Breast epithelium (tissue), 4 donors: ENCODE measurements at regions not wholly inside any gene's neighbourhood (a gene's known extent, or its start where the extent isn't known, plus 50 kb on each side); places are given as distances from the start of the nearest gene placed in this dataset.

ENCODE experiments used
- DNase-seq, 2 donors: peaks; one replicate each; pipeline ENCODE4 v3.0.0-alpha.2; 2019; ENCODE audit warnings: low spot score in 2 of 2
- H3K27ac ChIP-seq, 2 donors: fragments of 200-600 bp; sonication (generic) in 1 of 2; one replicate each; pipeline ENCODE4 v1.5.1; 2016 to 2019; ENCODE audit warnings: mild to moderate bottlenecking in 1 of 2
- H3K27me3 ChIP-seq, 2 donors: fragments of 200-600 bp; sonication (generic) in 1 of 2; one replicate each; pipeline versions ENCODE4 v1.5.1 to v1.6.0; 2017 to 2019; ENCODE audit warnings: control low read depth in 1 of 2, mild to moderate bottlenecking in 1 of 2
- H3K36me3 ChIP-seq: fragments of 200-600 bp; one replicate; pipeline ENCODE4 v1.5.1; 2019
- H3K4me1 ChIP-seq, 2 donors: fragments of 200-600 bp; sonication (generic); one replicate each; pipeline ENCODE4 v1.5.1; 2016 to 2019; ENCODE audit warnings: control low read depth in 1 of 2
- H3K4me3 ChIP-seq, 3 donors: fragments of 200-600 bp; sonication (generic); 1 replicate in 2 of 3; 2 replicates in 1 of 3; pipeline ENCODE4 v1.5.1; 2016 to 2019; ENCODE audit warnings: mild to moderate bottlenecking in 3 of 3, moderate library complexity in 2 of 3
- H3K9me3 ChIP-seq, 2 donors: fragments of 200-600 bp; sonication (generic) in 1 of 2; one replicate each; pipeline ENCODE4 v1.5.1; 2016 to 2019; ENCODE audit warnings: control low read depth in 1 of 2
- CTCF ChIP-seq, 3 donors: fragments of 450-650 bp; IDR thresholded peaks; one replicate each; pipeline ENCODE4 v1.5.1; 2016 to 2017; ENCODE audit warnings: antibody characterized with exemption in 3 of 3, mild to moderate bottlenecking in 3 of 3, moderate library complexity in 3 of 3
- POLR2A ChIP-seq: fragments of 450-650 bp; IDR thresholded peaks from one replicate; pipeline ENCODE4 v1.6.1; 2016; ENCODE audit warnings: antibody characterized with exemption, mild to moderate bottlenecking, moderate library complexity
- POLR2AphosphoS5 ChIP-seq, 3 donors: sonication (generic); formaldehyde crosslinking; IDR thresholded peaks; one replicate each; pipeline ENCODE4 v1.6.1; 2017; ENCODE audit warnings: antibody characterized with exemption in 3 of 3
- intact Hi-C: fragments of 100-400 bp; cut with DNase I; formaldehyde crosslinking; loops from one replicate; pipeline ENCODE4 v1.15.1; 2023; ENCODE audit warnings: low total_unique reads

DNA sequence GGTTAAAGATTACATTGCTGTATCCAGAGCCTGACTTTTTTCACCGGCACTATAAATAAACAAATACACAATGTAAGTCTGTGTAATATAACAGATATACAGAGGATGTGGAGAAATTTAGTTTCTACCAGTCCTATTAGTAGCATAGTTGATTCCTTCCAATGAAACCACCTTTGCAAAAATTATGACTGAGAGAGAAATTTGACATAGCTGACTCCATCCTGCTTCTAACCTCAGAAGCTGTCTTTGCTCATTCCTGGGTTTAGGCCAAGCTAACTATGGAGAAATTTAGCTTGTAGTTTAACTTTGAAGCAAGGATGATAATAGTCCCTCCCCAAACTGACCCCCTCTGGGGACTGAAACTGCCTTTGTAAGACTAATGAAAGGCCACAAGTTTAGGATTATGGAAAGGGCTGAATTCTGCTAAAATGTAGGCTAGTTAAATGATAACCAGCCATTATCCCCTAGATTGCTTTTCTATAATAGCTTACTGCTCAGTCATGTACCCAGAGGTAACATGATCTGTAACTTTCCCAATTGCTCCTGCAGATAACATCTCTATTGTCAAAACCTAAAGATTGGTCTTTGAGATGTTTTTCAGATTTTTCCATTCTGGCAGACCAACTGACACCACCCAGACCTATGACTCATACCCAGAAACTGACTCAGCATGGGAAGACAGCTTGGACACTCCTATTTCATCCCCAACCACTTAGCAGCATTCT lies 172.8 kb upstream of the ARG1 start:
- no peaks in the 10 kb centered on the region for H3K27me3 ChIP-seq
- intact Hi-C loops, result no loop called here
- no peaks in the 10 kb centered on the region for H3K4me1 ChIP-seq
- TF ChIP-seq CTCF (IDR thresholded peaks at IDR 0.05), result no peak
- no peak for TF ChIP-seq POLR2A
- TF ChIP-seq POLR2AphosphoS5 (IDR thresholded peaks at IDR 0.05), result no peak
- no peak overlapping the region for H3K27ac ChIP-seq
- peaks cover 0 to 8% of the 10 kb centered on the region in 2 donors for H3K9me3 ChIP-seq
- H3K4me3 ChIP-seq, result no peak overlapping the region
- no peaks in the 10 kb centered on the region for H3K36me3 ChIP-seq
- no peak for DNase-seq

DNA sequence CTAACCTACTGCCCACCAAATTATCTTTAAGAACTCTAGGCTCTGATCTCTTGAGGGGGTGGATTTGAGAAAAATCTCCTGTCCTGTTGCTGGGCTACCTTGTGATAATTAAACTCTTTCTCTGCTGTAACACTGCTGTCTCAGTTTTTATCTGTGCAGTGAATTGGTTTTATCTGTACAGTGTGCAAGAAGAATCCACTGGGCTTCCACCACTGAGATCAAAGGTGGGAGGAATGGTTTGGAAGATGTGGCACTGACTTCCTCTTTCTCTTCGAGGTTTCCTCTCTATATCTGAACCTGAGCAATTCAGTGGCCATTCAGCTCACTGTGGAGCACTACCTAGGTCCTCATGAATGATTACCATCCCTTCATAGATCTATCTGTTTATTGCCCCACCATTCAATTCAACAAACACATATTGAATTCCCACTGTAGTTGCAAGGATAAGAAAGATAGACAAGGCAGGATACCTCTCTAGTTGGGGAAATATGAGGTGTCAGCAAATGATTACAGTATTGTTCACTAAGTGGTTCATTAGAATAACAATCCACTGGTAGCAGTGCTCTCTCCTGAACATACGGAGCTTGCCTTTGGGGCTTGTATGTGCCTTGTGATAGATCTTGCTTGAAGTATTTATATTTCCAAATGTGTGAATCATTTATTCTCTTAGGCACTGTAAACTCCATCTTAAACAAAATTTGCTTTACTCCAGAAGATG lies 172.1 kb upstream of the ARG1 start:
- intact Hi-C loops, result no loop called here
- no peak for DNase-seq
- peaks cover 0 to 8% of the 10 kb centered on the region in 2 donors for H3K9me3 ChIP-seq

DNA sequence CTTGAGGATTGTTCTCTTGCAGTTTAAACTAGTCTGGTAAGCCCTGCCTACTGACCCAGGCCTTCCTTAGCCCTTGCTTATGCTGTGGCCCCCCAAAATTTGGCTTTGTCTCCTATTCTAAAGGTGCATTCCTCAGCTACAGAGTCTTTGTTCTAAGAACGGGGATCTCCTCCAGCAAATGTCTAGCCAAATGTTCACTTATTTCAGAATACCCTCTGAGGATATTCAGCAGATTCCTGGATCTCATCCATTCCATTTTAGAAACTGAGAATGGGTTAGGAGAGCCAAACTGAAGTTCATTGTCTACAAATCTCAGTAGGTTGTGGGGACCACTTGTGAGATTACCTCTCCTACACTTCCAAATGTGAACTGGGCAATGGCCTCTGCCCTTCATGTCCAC lies 164.2 kb upstream of the ARG1 start:
- intact Hi-C loops, result no loop called here
- Histone ChIP-seq H3K36me3 (no peaks in the 10 kb centered on the region), H3K27me3 (no peaks in the 10 kb centered on the region), H3K4me1 (no peaks in the 10 kb centered on the region), H3K9me3 (no peaks in the 10 kb centered on the region), H3K27ac (no peak overlapping the region), H3K4me3 (no peak overlapping the region)
- no peak for DNase-seq
- TF ChIP-seq CTCF (IDR thresholded peaks at IDR 0.05), result no peak
- TF ChIP-seq POLR2AphosphoS5 (IDR thresholded peaks at IDR 0.05), result no peak
- no peak for TF ChIP-seq POLR2A

More for the DNA sequence above, 172.1 kb upstream of the ARG1 start:
- Histone ChIP-seq H3K27ac (no peak overlapping the region), H3K36me3 (no peaks in the 10 kb centered on the region), H3K4me1 (no peaks in the 10 kb centered on the region), H3K4me3 (no peak overlapping the region), H3K27me3 (no peaks in the 10 kb centered on the region)
- TF ChIP-seq CTCF (IDR thresholded peaks at IDR 0.05), result no peak
- TF ChIP-seq POLR2AphosphoS5 (IDR thresholded peaks at IDR 0.05), result no peak
- TF ChIP-seq POLR2A, result no peak

GRCh38 chr6:131410785-131411184 lies 162.2 kb upstream of the ARG1 start:
- intact Hi-C loops, result no loop called here
- H3K9me3 ChIP-seq, result no peaks in the 10 kb centered on the region
- no peaks in the 10 kb centered on the region for H3K36me3 ChIP-seq
- TF ChIP-seq POLR2A (no peak), CTCF (IDR thresholded peaks at IDR 0.05) (no peak), POLR2AphosphoS5 (IDR thresholded peaks at IDR 0.05) (no peak)
- no peak overlapping the region for H3K27ac ChIP-seq
- H3K27me3 ChIP-seq, result no peaks in the 10 kb centered on the region
- H3K4me3 ChIP-seq, result no peak overlapping the region
- no peaks in the 10 kb centered on the region for H3K4me1 ChIP-seq
- DNase-seq, result no peak
